ENCODE measurements at regions not wholly inside any gene's neighbourhood (a gene's known extent, or its start where the extent isn't known, plus 50 kb on each side); places are given as distances from the start of the nearest gene placed in this dataset.

- no peak for TF ChIP-seq SREBF1 (IDR thresholded peaks at IDR 0.05; ENCODE audit: low read length)
Measured at GRCh38 chr18:60024857-60025256, 125.1 kb downstream of the PMAIP1 start (continued).

GRCh38 chr18:60024345-60024744 is 124.5 kb downstream of the PMAIP1 start:
- H3K4me1 ChIP-seq (ENCODE audit: control insufficient read depth, insufficient read depth, low read length) = no peaks in the 10 kb centered on the region
- CTCF ChIA-PET = interaction anchor here (0.7 to 2.9 kb wide), 2 partner anchors 29 to 36 kb away, joined by 3 to 10 read pairs; no protein-coding TSS in a partner anchor
- H3K4me2 ChIP-seq (ENCODE audit: control insufficient read depth, insufficient read depth) = no peak overlapping the region
- H3K9me3 ChIP-seq (replicated peaks; ENCODE audit: control insufficient read depth, insufficient read depth, low read length) = no peaks in the 10 kb centered on the region
- in situ Hi-C loops (cut with MboI) (no loop called here), intact Hi-C loops (cut with micrococcal nuclease; ENCODE audit: unreplicated experiment) (no loop called here)
- no TSS peak for BruUV-seq (replicated peaks)
- DNase-seq (ENCODE audit: low read depth, low spot score) (no peak), ATAC-seq (no peak), FAIRE-seq (no peak)
- H2AFZ ChIP-seq (ENCODE audit: control insufficient read depth, low read depth, low read length) = no peak overlapping the region
- H4K20me1 ChIP-seq (ENCODE audit: control insufficient read depth, insufficient read depth) = no peaks in the 10 kb centered on the region
- H3K27ac ChIP-seq (ENCODE audit: control insufficient read depth, insufficient read depth) = no peak overlapping the region
- no peaks in the 10 kb centered on the region for H3K36me3 ChIP-seq (ENCODE audit: control insufficient read depth in 2 of 2, insufficient read depth in 2 of 2, low read length in 1 of 2)
- no peaks in the 10 kb centered on the region for H3K27me3 ChIP-seq (replicated peaks in 1 of 2; ENCODE audit: control insufficient read depth in 2 of 2, insufficient read depth in 2 of 2, low read length in 1 of 2)
- H3K4me3 ChIP-seq = no peak overlapping the region
- SMC1A ChIA-PET (ENCODE audit: uncharacterized antibody, unreplicated experiment) = no interaction called here
- no peaks in the 10 kb centered on the region for H3K79me2 ChIP-seq (ENCODE audit: control insufficient read depth, insufficient read depth, low read length)
- POLR2A ChIA-PET = no interaction called here
- RAD21 ChIA-PET (ENCODE audit: unreplicated experiment) = no interaction called here
- WGBS (ENCODE audit: insufficient coverage, insufficient replicate concordance, low lambda C conversion rate, missing lambda C conversion rate) = 0% methylated on average over 3 of the region's 3 CpGs
- no peak overlapping the region for H3K9ac ChIP-seq (ENCODE audit: control insufficient read depth, insufficient read depth, low read length)
- TF ChIP-seq PBX3 (IDR thresholded peaks at IDR 0.05; ENCODE audit: insufficient replicate concordance, low read depth, low read length) (no peak), E2F8 (IDR thresholded peaks at IDR 0.05; ENCODE audit: low read depth, partially characterized antibody) (no peak), MYC (IDR thresholded peaks at IDR 0.05; ENCODE audit: insufficient read depth, insufficient read length, insufficient replicate concordance, low read length, severe bottlenecking) (no peak), POLR2AphosphoS5 (IDR thresholded peaks at IDR 0.05; ENCODE audit: low read length) (no peak), MAX (IDR thresholded peaks at IDR 0.05; ENCODE audit: low read depth, low read length) (no peak), GATAD2B (conservative IDR thresholded peaks at IDR 0.05; ENCODE audit: low read depth) (no peak), TBL1XR1 (IDR thresholded peaks at IDR 0.05; ENCODE audit: low read depth, low read length) (no peak), SIN3A (IDR thresholded peaks at IDR 0.05; ENCODE audit: low read depth, low read length) (no peak), ZNF622 (IDR thresholded peaks at IDR 0.05) (no peak), TCF12 (IDR thresholded peaks at IDR 0.05; ENCODE audit: low read depth, low read length) (no peak), IRF3 (IDR thresholded peaks at IDR 0.05) (no peak), ZNF384 (IDR thresholded peaks at IDR 0.05; ENCODE audit: borderline replicate concordance, low read depth, low read length) (no peak), ZBTB11 (CRISPR knock-in tag; IDR thresholded peaks at IDR 0.05) (no peak), HDAC6 (IDR thresholded peaks at IDR 0.05; ENCODE audit: unreplicated experiment) (no peak), RBBP5 (conservative IDR thresholded peaks at IDR 0.05) (no peak)

Measured in GM12878 (cell line).